Liver (tissue), 8 donors: ENCODE measurements at regions not wholly inside any gene's neighbourhood (a gene's known extent, or its start where the extent isn't known, plus 50 kb on each side); places are given as distances from the start of the nearest gene placed in this dataset.

Source experiments
- DNase-seq: peaks from one replicate; pipeline ENCODE4 v3.0.0-alpha.2; 2017; ENCODE audit warnings: low spot score
- H3K27ac ChIP-seq, 2 donors: one replicate each; pipeline ENCODE4 v1.7.0; 2013; ENCODE audit warnings: inconsistent platforms in 2 of 2, low read length in 2 of 2, control low read depth in 1 of 2, low read depth in 1 of 2, mild to moderate bottlenecking in 1 of 2
- H3K27me3 ChIP-seq, 4 donors: one replicate each; pipeline versions ENCODE4 v1.6.1 to v1.7.0; 2013; ENCODE audit warnings: low read length in 3 of 4, inconsistent platforms in 1 of 4, mild to moderate bottlenecking in 1 of 4, moderate library complexity in 1 of 4; ENCODE audit not compliant: control insufficient read depth in 4 of 4, insufficient read depth in 4 of 4
- H3K36me3 ChIP-seq, 4 donors: one replicate each; pipeline versions ENCODE4 v1.6.1 to v1.7.0; 2013; ENCODE audit warnings: low read length in 3 of 4, mild to moderate bottlenecking in 3 of 4, low read depth in 1 of 4, moderate library complexity in 1 of 4; ENCODE audit not compliant: control insufficient read depth in 4 of 4, insufficient read depth in 3 of 4
- H3K4me1 ChIP-seq, 4 donors: one replicate each; pipeline versions ENCODE4 v1.6.1 to v1.7.0; 2013; ENCODE audit warnings: low read length in 3 of 4, mild to moderate bottlenecking in 3 of 4, moderate library complexity in 1 of 4; ENCODE audit not compliant: control insufficient read depth in 4 of 4, insufficient read depth in 4 of 4
- H3K4me3 ChIP-seq, 3 donors: one replicate each; pipeline versions ENCODE4 v1.6.1 to v1.7.0; 2013; ENCODE audit warnings: low read length in 3 of 3, control low read depth in 1 of 3, low read depth in 1 of 3, mild to moderate bottlenecking in 1 of 3
- H3K9ac ChIP-seq, 2 donors: one replicate each; pipeline ENCODE4 v1.7.0; 2013; ENCODE audit warnings: low read length in 2 of 2, mild to moderate bottlenecking in 2 of 2, moderate library complexity in 2 of 2, control low read depth in 1 of 2, low read depth in 1 of 2
- H3K9me3 ChIP-seq, 4 donors: one replicate each; pipeline versions ENCODE4 v1.6.1 to v1.7.0; 2013; ENCODE audit warnings: low read length in 3 of 4; ENCODE audit not compliant: control insufficient read depth in 4 of 4
- ATF3 ChIP-seq: IDR thresholded peaks from 2 replicates; pipeline ENCODE4 v1.6.1; 2016; ENCODE audit warnings: antibody characterized with exemption
- CTCF ChIP-seq: fragments of 150-350 bp; IDR thresholded peaks from 2 replicates; pipeline ENCODE4 v1.5.1; 2017; ENCODE audit warnings: improper control_type of control experiment, low read depth, low read length; ENCODE audit not compliant: missing input control
- EGR1 ChIP-seq, 2 donors: IDR thresholded peaks; 2 replicates each; pipeline ENCODE4 v1.6.1; 2016 to 2018; ENCODE audit warnings: antibody characterized with exemption in 2 of 2, low read depth in 2 of 2
- FOXA1 ChIP-seq: IDR thresholded peaks from 2 replicates; pipeline ENCODE4 v1.6.1; 2016; ENCODE audit warnings: antibody characterized with exemption
- FOXA2 ChIP-seq: IDR thresholded peaks from 2 replicates; pipeline ENCODE4 v1.6.1; 2016; ENCODE audit warnings: antibody characterized with exemption
- GABPA ChIP-seq, 2 donors: IDR thresholded peaks in 1 of 2; conservative IDR thresholded peaks in 1 of 2; 2 replicates each; pipeline ENCODE4 v1.6.1; 2016; ENCODE audit warnings: antibody characterized with exemption in 2 of 2, mild to moderate bottlenecking in 1 of 2, moderate library complexity in 1 of 2
- HNF4A ChIP-seq, 2 donors: conservative IDR thresholded peaks; 2 replicates each; pipeline ENCODE4 v1.6.1; 2016; ENCODE audit warnings: antibody characterized with exemption in 2 of 2, mild to moderate bottlenecking in 2 of 2
- HNF4G ChIP-seq: IDR thresholded peaks from 2 replicates; pipeline ENCODE4 v1.6.1; 2016; ENCODE audit warnings: antibody characterized with exemption
- JUND ChIP-seq, 2 donors: IDR thresholded peaks; 2 replicates each; pipeline ENCODE4 v1.6.1; 2016; ENCODE audit warnings: antibody characterized with exemption in 2 of 2
- MAX ChIP-seq: IDR thresholded peaks from 2 replicates; pipeline ENCODE4 v1.6.1; 2016; ENCODE audit warnings: antibody characterized with exemption
- NR2F2 ChIP-seq: IDR thresholded peaks from 2 replicates; pipeline ENCODE4 v1.6.1; 2016; ENCODE audit warnings: antibody characterized with exemption
- RAD21 ChIP-seq, 2 donors: IDR thresholded peaks; 2 replicates each; pipeline ENCODE4 v1.6.1; 2016; ENCODE audit warnings: antibody characterized with exemption in 2 of 2, mild to moderate bottlenecking in 2 of 2
- REST ChIP-seq: IDR thresholded peaks from 2 replicates; pipeline ENCODE4 v1.6.1; 2016; ENCODE audit warnings: antibody characterized with exemption, mild to moderate bottlenecking
- RXRA ChIP-seq, 2 donors: IDR thresholded peaks; 2 replicates each; pipeline ENCODE4 v1.6.1; 2017 to 2018; ENCODE audit warnings: antibody characterized with exemption in 2 of 2, mild to moderate bottlenecking in 1 of 2
- SP1 ChIP-seq: IDR thresholded peaks from 2 replicates; pipeline ENCODE4 v1.6.1; 2018; ENCODE audit warnings: antibody characterized with exemption, mild to moderate bottlenecking
- TAF1 ChIP-seq: conservative IDR thresholded peaks from 2 replicates; pipeline ENCODE4 v1.6.1; 2016; ENCODE audit warnings: antibody characterized with exemption, mild to moderate bottlenecking
- YY1 ChIP-seq: IDR thresholded peaks from 2 replicates; pipeline ENCODE4 v1.6.1; 2016; ENCODE audit warnings: antibody characterized with exemption, mild to moderate bottlenecking
- WGBS: extraction: QIAGEN DNeasy Blood & Tissue Kit; methylation state at CpG from one replicate; pipeline ENCODE4 v1.1.7; 2013; 5-methylcytosine and 5-hydroxymethylcytosine counted together
- donor health status: healthy.
- donor health status: healthy.
- donor health status: healthy.
- donor health status: healthy.
- donor health status: healthy.

- 75% methylated on average over 8 of the region's 8 CpGs for WGBS
- Histone ChIP-seq H3K27ac (no peak overlapping the region), H3K9ac (no peak overlapping the region), H3K4me1 (peaks cover 0 to 14% (median 12%) of the 10 kb centered on the region in 4 donors), H3K27me3 (no peaks in the 10 kb centered on the region), H3K4me3 (no peak overlapping the region), H3K9me3 (no peaks in the 10 kb centered on the region), H3K36me3 (no peaks in the 10 kb centered on the region)
- TF ChIP-seq HNF4A (conservative IDR thresholded peaks at IDR 0.05) (no peak), NR2F2 (no peak), JUND (IDR thresholded peaks at IDR 0.05) (no peak), ATF3 (no peak), FOXA1 (no peak), SP1 (no peak)
- DNase-seq, result no peak
Measured at GRCh38 chr5:157924931-157925729, 66.2 kb upstream of the CLINT1 start.

- Histone ChIP-seq H3K4me1 (peaks cover 0 to 14% (median 12%) of the 10 kb centered on the region in 4 donors), H3K36me3 (no peaks in the 10 kb centered on the region), H3K27me3 (no peaks in the 10 kb centered on the region), H3K9me3 (no peaks in the 10 kb centered on the region), H3K9ac (no peak overlapping the region), H3K27ac (no peak overlapping the region), H3K4me3 (no peak overlapping the region)
- DNase-seq, result no peak
- 75% methylated on average over 2 of the region's 2 CpGs for WGBS
- TF ChIP-seq SP1 (no peak), REST (no peak), TAF1 (no peak), HNF4A (conservative IDR thresholded peaks at IDR 0.05) (no peak), YY1 (no peak), RXRA (IDR thresholded peaks at IDR 0.05) (no peak), NR2F2 (no peak), JUND (IDR thresholded peaks at IDR 0.05) (no peak)
Measured at GRCh38 chr5:157924490-157924889, 65.5 kb upstream of the CLINT1 start.

- Histone ChIP-seq H3K36me3 (no peaks in the 10 kb centered on the region), H3K9me3 (no peaks in the 10 kb centered on the region), H3K4me1 (peaks cover 0 to 18% (median 12%) of the 10 kb centered on the region in 4 donors), H3K27me3 (no peaks in the 10 kb centered on the region), H3K27ac (no peak overlapping the region), H3K4me3 (no peak overlapping the region), H3K9ac (no peak overlapping the region)
- no peak for DNase-seq
- 90% methylated on average over 3 of the region's 3 CpGs for WGBS
- no peak for TF ChIP-seq SP1
- no peak for TF ChIP-seq MAX
- TF ChIP-seq TAF1, result no peak
- no peak for TF ChIP-seq NR2F2
- no peak for TF ChIP-seq HNF4G
- TF ChIP-seq RAD21 (IDR thresholded peaks at IDR 0.05), result no peak
- TF ChIP-seq FOXA2, result no peak
- no peak for TF ChIP-seq FOXA1
- TF ChIP-seq GABPA (IDR thresholded peaks at IDR 0.05 in 1 of 2, conservative IDR thresholded peaks at IDR 0.05 in 1 of 2), result no peak
- TF ChIP-seq ATF3, result no peak
- TF ChIP-seq EGR1 (IDR thresholded peaks at IDR 0.05; ENCODE audit: low read depth in 2 of 2), result no peak
- TF ChIP-seq HNF4A (conservative IDR thresholded peaks at IDR 0.05), result no peak
- TF ChIP-seq YY1, result no peak
- no peak for TF ChIP-seq CTCF
- TF ChIP-seq RXRA (IDR thresholded peaks at IDR 0.05), result no peak
- TF ChIP-seq REST, result no peak
Measured at GRCh38 chr5:157923765-157924164, 64.8 kb upstream of the CLINT1 start.
